DOHH2 (cell line): ENCODE measurements at regions not wholly inside any gene's neighbourhood (a gene's known extent, or its start where the extent isn't known, plus 50 kb on each side); places are given as distances from the start of the nearest gene placed in this dataset.

ENCODE experiments used
- H3F3A ChIP-seq: fragments of 200-600 bp; sonication (generic), shearing (Covaris generic); 2 replicates; pipeline ENCODE4 v1.6.0; 2016; ENCODE audit warnings: antibody characterized with exemption, mild to moderate bottlenecking; ENCODE audit not compliant: control insufficient read depth, insufficient read depth
- H3K27ac ChIP-seq: fragments of 200-600 bp; sonication (generic); 2 replicates; pipeline ENCODE4 v1.5.1; 2014; ENCODE audit warnings: low read depth, mild to moderate bottlenecking, low read length, moderate library complexity
- H3K27me3 ChIP-seq: fragments of 200-600 bp; sonication (generic); 2 replicates; pipeline ENCODE4 v1.6.1; 2014; ENCODE audit warnings: mild to moderate bottlenecking, low read length, mixed read lengths; ENCODE audit not compliant: control insufficient read depth
- H3K36me3 ChIP-seq: fragments of 200-600 bp; sonication (generic); 2 replicates; pipeline ENCODE4 v1.6.1; 2014; ENCODE audit warnings: mild to moderate bottlenecking, low read length, moderate library complexity, mixed read lengths; ENCODE audit not compliant: control insufficient read depth
- H3K4me1 ChIP-seq: fragments of 200-600 bp; sonication (generic); 2 replicates; pipeline ENCODE4 v1.6.1; 2014; ENCODE audit warnings: mild to moderate bottlenecking, low read length, mixed read lengths; ENCODE audit not compliant: control insufficient read depth
- H3K4me2 ChIP-seq: fragments of 200-600 bp; sonication (generic); 2 replicates; pipeline ENCODE4 v1.6.0; 2014; ENCODE audit warnings: mild to moderate bottlenecking, low read length, moderate library complexity
- H3K4me3 ChIP-seq: fragments of 200-600 bp; sonication (generic); 2 replicates; pipeline ENCODE4 v1.5.1; 2014; ENCODE audit warnings: mild to moderate bottlenecking, low read length, mixed read lengths
- H3K79me2 ChIP-seq: fragments of 200-600 bp; sonication (generic); 2 replicates; pipeline ENCODE4 v1.6.1; 2014; ENCODE audit warnings: mild to moderate bottlenecking, low read length, mixed read lengths; ENCODE audit not compliant: control insufficient read depth
- H3K9me2 ChIP-seq: fragments of 200-600 bp; sonication (generic); replicated peaks from 2 replicates; pipeline ENCODE4 v1.6.1; 2014; ENCODE audit warnings: mild to moderate bottlenecking, low read length, mixed read lengths; ENCODE audit not compliant: control insufficient read depth
- H3K9me3 ChIP-seq: fragments of 200-600 bp; sonication (generic); 2 replicates; pipeline ENCODE4 v1.6.1; 2014; ENCODE audit warnings: antibody characterized with exemption, low read length, mixed read lengths; ENCODE audit not compliant: control insufficient read depth, insufficient read depth
- H4K20me1 ChIP-seq: fragments of 200-600 bp; sonication (generic); 2 replicates; pipeline ENCODE4 v1.6.0; 2014; ENCODE audit warnings: low read depth, mild to moderate bottlenecking, antibody characterized with exemption, low read length, moderate library complexity; ENCODE audit not compliant: control insufficient read depth, insufficient read depth
- EZH2phosphoT487 ChIP-seq: fragments of 200-600 bp; sonication (generic); IDR thresholded peaks from 2 replicates; pipeline ENCODE4 v1.6.1; 2017; ENCODE audit warnings: borderline replicate concordance, mild to moderate bottlenecking, antibody characterized with exemption, low read length, moderate library complexity, mixed read lengths
- TF ChIP-seq, protein P1 (sequence below): fragments of 200-600 bp; sonication (generic); IDR thresholded peaks from one replicate; pipeline ENCODE4 v1.5.1; 2014; ENCODE audit warnings: antibody characterized with exemption, mild to moderate bottlenecking, low read depth, low read length; ENCODE audit not compliant: poor library complexity, severe bottlenecking

- H4K20me1 ChIP-seq: no peaks in the 10 kb centered on the region
These were observed 100.1 kb upstream of the RBPJ start for GRCh38 chr4:26220696-26221095.

DNA sequence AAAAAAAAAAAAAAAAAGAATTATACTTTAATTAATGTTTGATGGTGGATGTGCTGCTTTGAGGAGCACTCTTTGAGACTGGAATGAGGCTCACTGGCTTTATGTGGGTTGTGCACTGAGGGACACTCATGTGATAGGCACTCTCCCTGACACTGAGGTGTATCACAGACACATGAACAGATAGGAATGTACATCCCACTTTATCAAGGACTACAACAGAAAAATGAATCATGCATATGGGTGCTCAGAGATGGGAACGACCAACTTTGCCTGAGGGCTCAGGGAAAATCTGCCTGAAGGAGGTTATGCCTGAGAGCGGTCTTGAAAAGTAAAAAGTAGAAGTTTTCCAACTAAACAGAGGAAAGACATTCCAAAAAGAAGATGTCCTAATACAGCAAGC, 97.7 kb upstream of the RBPJ start:
- no peaks in the 10 kb centered on the region for H3K27me3 ChIP-seq
- no peak for TF ChIP-seq EZH2phosphoT487
- no peak overlapping the region for H3K27ac ChIP-seq
- no peaks in the 10 kb centered on the region for H3K36me3 ChIP-seq
- no peaks in the 10 kb centered on the region for H3F3A ChIP-seq
- H3K4me1 ChIP-seq: no peaks in the 10 kb centered on the region
- no peaks in the 10 kb centered on the region for H4K20me1 ChIP-seq
- H3K9me2 ChIP-seq: no peaks in the 10 kb centered on the region
- H3K4me3 ChIP-seq: no peak overlapping the region
- H3K79me2 ChIP-seq: no peaks in the 10 kb centered on the region
- H3K9me3 ChIP-seq: no peaks in the 10 kb centered on the region
- H3K4me2 ChIP-seq: no peak overlapping the region

More at GRCh38 chr4:26220696-26221095, 100.1 kb upstream of the RBPJ start:
- Histone ChIP-seq H3K4me2 (no peak overlapping the region), H3K27ac (no peak overlapping the region), H3K9me2 (no peaks in the 10 kb centered on the region), H3K27me3 (no peaks in the 10 kb centered on the region), H3F3A (no peaks in the 10 kb centered on the region), H3K36me3 (no peaks in the 10 kb centered on the region), H3K4me3 (no peak overlapping the region), H3K79me2 (no peaks in the 10 kb centered on the region), H3K9me3 (no peaks in the 10 kb centered on the region), H3K4me1 (no peaks in the 10 kb centered on the region)
- TF ChIP-seq EZH2phosphoT487: no peak
- TF ChIP-seq, protein P1, sequence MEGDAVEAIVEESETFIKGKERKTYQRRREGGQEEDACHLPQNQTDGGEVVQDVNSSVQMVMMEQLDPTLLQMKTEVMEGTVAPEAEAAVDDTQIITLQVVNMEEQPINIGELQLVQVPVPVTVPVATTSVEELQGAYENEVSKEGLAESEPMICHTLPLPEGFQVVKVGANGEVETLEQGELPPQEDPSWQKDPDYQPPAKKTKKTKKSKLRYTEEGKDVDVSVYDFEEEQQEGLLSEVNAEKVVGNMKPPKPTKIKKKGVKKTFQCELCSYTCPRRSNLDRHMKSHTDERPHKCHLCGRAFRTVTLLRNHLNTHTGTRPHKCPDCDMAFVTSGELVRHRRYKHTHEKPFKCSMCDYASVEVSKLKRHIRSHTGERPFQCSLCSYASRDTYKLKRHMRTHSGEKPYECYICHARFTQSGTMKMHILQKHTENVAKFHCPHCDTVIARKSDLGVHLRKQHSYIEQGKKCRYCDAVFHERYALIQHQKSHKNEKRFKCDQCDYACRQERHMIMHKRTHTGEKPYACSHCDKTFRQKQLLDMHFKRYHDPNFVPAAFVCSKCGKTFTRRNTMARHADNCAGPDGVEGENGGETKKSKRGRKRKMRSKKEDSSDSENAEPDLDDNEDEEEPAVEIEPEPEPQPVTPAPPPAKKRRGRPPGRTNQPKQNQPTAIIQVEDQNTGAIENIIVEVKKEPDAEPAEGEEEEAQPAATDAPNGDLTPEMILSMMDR: no peak

DNA sequence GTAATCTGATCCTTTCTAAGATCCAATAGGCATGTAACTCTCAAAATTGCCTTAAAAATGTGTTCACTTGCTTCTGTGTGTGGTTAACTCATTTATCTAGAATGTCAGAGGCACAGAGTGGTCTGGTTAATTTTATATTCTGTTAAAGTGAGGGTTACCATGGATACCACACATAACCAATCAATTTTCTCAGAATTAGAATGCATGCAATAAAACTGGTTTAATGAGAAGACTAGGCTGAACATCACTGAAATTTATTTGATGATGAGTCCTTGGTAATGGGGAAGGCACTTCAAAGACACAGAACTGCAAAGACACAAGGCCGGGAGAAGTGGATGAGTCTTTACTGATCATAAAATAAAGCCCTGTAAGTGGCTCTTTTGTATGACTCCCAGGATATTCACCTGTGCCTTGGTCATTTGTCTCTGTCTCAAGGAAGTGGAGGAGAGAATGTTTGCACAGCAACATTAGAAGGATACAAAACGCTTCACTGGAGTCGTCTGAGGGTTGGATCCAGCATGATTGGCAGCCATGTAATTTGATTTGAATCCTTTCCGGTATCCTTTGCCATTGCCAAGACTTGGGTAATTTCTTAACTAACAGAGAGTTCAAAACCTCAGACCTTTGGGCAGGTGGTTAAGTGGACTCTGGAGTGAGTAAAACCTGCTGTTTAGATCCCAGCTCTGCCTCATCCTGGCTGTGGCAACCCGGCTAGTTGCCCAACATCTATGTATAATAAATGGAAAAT, 94.0 kb upstream of the RBPJ start:
- Histone ChIP-seq H3K4me2 (no peak overlapping the region), H3K4me1 (no peaks in the 10 kb centered on the region), H3F3A (no peaks in the 10 kb centered on the region), H3K79me2 (no peaks in the 10 kb centered on the region), H3K9me3 (no peaks in the 10 kb centered on the region), H3K27me3 (no peaks in the 10 kb centered on the region), H3K36me3 (no peaks in the 10 kb centered on the region), H3K4me3 (no peak overlapping the region), H3K27ac (no peak overlapping the region), H4K20me1 (no peaks in the 10 kb centered on the region), H3K9me2 (no peaks in the 10 kb centered on the region)
- no peak for TF ChIP-seq EZH2phosphoT487
- TF ChIP-seq, protein P1: no peak

DNA sequence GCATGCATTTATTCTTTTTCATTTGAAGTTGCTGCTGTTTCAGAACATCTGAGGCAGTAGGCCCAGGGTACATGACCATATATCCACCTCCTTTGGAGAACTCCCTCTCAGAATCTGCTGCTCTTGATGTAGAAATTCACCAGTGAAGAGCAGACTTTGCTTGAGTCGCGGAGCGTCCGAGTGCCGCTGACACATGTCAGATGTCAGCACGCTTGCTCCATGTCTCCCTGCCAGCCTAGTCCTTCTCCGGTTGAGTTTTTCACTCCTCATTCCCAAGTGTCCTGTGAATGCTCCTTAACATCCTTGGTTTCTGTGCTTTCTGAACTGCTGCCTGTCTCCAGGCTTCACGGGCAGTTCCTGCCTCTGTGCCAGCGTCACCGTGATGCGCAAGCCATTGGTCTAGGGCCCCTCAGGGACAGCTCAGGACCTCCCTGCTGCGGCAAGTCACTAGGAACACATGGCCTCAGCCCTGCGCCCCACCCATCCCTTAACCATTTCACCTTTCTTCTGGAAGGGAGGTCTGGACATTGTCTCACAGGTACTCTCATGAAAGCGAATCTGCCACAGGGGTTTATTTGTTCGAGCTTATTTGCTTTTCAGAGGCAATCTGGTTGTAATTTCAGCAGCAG, 93.1 kb upstream of the RBPJ start:
- Histone ChIP-seq H3K9me2 (no peaks in the 10 kb centered on the region), H3F3A (no peaks in the 10 kb centered on the region), H3K4me2 (no peak overlapping the region), H4K20me1 (no peaks in the 10 kb centered on the region), H3K27ac (no peak overlapping the region), H3K9me3 (no peaks in the 10 kb centered on the region), H3K4me3 (no peak overlapping the region), H3K79me2 (no peaks in the 10 kb centered on the region), H3K27me3 (0 out of 2 replicates have a peak, but pooled peaks cover 2% of the 10 kb centered on the region), H3K36me3 (no peaks in the 10 kb centered on the region), H3K4me1 (no peaks in the 10 kb centered on the region)
- no peak for TF ChIP-seq EZH2phosphoT487
- TF ChIP-seq, protein P1: no peak
